ENCODE measurements at regions not wholly inside any gene's neighbourhood (a gene's known extent, or its start where the extent isn't known, plus 50 kb on each side); places are given as distances from the start of the nearest gene placed in this dataset.

DNA sequence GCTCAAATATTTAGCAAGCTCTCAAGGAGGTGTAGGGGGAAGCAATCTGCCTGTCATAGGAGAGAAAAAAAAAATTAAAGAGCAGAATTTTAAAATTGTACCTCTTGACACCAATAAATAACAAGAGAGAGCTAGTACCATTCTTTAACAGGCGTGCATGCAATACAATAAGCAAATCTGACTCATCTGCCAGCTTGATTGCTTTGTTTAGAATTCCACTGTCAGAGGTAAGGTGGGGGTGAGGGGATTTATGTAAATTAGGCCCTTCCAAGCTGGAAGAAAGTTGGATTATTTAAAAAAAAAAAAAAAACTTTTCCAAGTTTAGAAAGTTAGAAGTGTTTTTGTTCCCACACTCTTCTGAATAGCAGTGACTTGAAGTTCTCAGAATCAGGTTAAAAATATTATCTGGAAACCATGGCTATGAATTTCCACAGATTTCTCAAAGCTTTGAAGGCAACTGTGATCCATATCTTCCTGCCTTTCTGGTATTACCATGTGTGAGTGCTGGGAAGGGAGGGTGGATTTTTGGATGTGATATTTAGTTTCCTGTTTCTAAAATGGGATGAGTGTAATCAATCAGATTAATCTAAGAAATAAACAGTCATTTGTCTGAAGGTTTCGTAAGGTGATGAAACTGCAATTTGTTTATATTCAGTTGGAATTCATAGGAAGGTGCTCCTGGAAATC lies 477.5 kb downstream of the TLE4 start:
- ChIA-PET RAD21 (ENCODE audit: unreplicated experiment) (no interaction called here), POLR2A (no interaction called here), CTCF (interaction anchor here (0.8 kb wide), 1 partner anchor 16 kb away, joined by 3 read pairs; no protein-coding TSS in a partner anchor), SMC1A (ENCODE audit: uncharacterized antibody, unreplicated experiment) (interaction anchor here (1.2 kb wide), 1 partner anchor 12 kb away, joined by 3 read pairs; no protein-coding TSS in a partner anchor)
- Histone ChIP-seq H3K4me3 (no peak overlapping the region), H3K9me3 (replicated peaks; ENCODE audit: control insufficient read depth, insufficient read depth, low read length) (no peaks in the 10 kb centered on the region), H3K27ac (ENCODE audit: control insufficient read depth, insufficient read depth) (no peak overlapping the region), H3K27me3 (replicated peaks in 1 of 2; ENCODE audit: control insufficient read depth in 2 of 2, insufficient read depth in 2 of 2, low read length in 1 of 2) (no peaks in the 10 kb centered on the region), H3K4me2 (ENCODE audit: control insufficient read depth, insufficient read depth) (no peak overlapping the region), H2AFZ (ENCODE audit: control insufficient read depth, low read depth, low read length) (no peak overlapping the region), H3K36me3 (ENCODE audit: control insufficient read depth in 2 of 2, insufficient read depth in 2 of 2, low read length in 1 of 2) (no peaks in the 10 kb centered on the region), H3K4me1 (ENCODE audit: control insufficient read depth, insufficient read depth, low read length) (no peaks in the 10 kb centered on the region), H3K9ac (ENCODE audit: control insufficient read depth, insufficient read depth, low read length) (no peak overlapping the region), H4K20me1 (ENCODE audit: control insufficient read depth, insufficient read depth) (no peaks in the 10 kb centered on the region), H3K79me2 (ENCODE audit: control insufficient read depth, insufficient read depth, low read length) (no peaks in the 10 kb centered on the region)
- intact Hi-C loops (cut with micrococcal nuclease; ENCODE audit: unreplicated experiment), result no loop called here
- in situ Hi-C loops (cut with MboI), result no loop called here
- no TSS peak for BruUV-seq (replicated peaks)
- ATAC-seq (no peak), FAIRE-seq (no peak), DNase-seq (ENCODE audit: low read depth, low spot score) (no peak)
- TF ChIP-seq SMAD5 (IDR thresholded peaks at IDR 0.05; ENCODE audit: low read depth), result no peak
- no peak for TF ChIP-seq IRF4 (IDR thresholded peaks at IDR 0.05; ENCODE audit: low read depth, low read length)
- no peak for TF ChIP-seq ZNF274 (IDR thresholded peaks at IDR 0.05; ENCODE audit: insufficient read depth, insufficient read length)
- TF ChIP-seq NR2C1 (IDR thresholded peaks at IDR 0.05), result no peak
- TF ChIP-seq, protein P1, sequence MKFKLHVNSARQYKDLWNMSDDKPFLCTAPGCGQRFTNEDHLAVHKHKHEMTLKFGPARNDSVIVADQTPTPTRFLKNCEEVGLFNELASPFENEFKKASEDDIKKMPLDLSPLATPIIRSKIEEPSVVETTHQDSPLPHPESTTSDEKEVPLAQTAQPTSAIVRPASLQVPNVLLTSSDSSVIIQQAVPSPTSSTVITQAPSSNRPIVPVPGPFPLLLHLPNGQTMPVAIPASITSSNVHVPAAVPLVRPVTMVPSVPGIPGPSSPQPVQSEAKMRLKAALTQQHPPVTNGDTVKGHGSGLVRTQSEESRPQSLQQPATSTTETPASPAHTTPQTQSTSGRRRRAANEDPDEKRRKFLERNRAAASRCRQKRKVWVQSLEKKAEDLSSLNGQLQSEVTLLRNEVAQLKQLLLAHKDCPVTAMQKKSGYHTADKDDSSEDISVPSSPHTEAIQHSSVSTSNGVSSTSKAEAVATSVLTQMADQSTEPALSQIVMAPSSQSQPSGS (IDR thresholded peaks at IDR 0.05; ENCODE audit: low read length), result no peak
- TF ChIP-seq, protein P2, sequence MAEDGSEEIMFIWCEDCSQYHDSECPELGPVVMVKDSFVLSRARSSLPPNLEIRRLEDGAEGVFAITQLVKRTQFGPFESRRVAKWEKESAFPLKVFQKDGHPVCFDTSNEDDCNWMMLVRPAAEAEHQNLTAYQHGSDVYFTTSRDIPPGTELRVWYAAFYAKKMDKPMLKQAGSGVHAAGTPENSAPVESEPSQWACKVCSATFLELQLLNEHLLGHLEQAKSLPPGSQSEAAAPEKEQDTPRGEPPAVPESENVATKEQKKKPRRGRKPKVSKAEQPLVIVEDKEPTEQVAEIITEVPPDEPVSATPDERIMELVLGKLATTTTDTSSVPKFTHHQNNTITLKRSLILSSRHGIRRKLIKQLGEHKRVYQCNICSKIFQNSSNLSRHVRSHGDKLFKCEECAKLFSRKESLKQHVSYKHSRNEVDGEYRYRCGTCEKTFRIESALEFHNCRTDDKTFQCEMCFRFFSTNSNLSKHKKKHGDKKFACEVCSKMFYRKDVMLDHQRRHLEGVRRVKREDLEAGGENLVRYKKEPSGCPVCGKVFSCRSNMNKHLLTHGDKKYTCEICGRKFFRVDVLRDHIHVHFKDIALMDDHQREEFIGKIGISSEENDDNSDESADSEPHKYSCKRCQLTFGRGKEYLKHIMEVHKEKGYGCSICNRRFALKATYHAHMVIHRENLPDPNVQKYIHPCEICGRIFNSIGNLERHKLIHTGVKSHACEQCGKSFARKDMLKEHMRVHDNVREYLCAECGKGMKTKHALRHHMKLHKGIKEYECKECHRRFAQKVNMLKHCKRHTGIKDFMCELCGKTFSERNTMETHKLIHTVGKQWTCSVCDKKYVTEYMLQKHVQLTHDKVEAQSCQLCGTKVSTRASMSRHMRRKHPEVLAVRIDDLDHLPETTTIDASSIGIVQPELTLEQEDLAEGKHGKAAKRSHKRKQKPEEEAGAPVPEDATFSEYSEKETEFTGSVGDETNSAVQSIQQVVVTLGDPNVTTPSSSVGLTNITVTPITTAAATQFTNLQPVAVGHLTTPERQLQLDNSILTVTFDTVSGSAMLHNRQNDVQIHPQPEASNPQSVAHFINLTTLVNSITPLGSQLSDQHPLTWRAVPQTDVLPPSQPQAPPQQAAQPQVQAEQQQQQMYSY (CRISPR knock-in tag; IDR thresholded peaks at IDR 0.05), result no peak
- no peak for TF ChIP-seq MEF2B (IDR thresholded peaks at IDR 0.05; ENCODE audit: partially characterized antibody, poor library complexity, severe bottlenecking)
- TF ChIP-seq KDM1A (IDR thresholded peaks at IDR 0.05; ENCODE audit: borderline replicate concordance), result no peak
- no peak for TF ChIP-seq PAX8 (IDR thresholded peaks at IDR 0.05)
- TF ChIP-seq, protein P3, sequence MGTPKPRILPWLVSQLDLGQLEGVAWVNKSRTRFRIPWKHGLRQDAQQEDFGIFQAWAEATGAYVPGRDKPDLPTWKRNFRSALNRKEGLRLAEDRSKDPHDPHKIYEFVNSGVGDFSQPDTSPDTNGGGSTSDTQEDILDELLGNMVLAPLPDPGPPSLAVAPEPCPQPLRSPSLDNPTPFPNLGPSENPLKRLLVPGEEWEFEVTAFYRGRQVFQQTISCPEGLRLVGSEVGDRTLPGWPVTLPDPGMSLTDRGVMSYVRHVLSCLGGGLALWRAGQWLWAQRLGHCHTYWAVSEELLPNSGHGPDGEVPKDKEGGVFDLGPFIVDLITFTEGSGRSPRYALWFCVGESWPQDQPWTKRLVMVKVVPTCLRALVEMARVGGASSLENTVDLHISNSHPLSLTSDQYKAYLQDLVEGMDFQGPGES (IDR thresholded peaks at IDR 0.05), result no peak
- TF ChIP-seq, protein P4, sequence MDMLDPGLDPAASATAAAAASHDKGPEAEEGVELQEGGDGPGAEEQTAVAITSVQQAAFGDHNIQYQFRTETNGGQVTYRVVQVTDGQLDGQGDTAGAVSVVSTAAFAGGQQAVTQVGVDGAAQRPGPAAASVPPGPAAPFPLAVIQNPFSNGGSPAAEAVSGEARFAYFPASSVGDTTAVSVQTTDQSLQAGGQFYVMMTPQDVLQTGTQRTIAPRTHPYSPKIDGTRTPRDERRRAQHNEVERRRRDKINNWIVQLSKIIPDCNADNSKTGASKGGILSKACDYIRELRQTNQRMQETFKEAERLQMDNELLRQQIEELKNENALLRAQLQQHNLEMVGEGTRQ (IDR thresholded peaks at IDR 0.05; ENCODE audit: borderline replicate concordance, low read depth, low read length), result no peak
- no peak for TF ChIP-seq POLR2A (IDR thresholded peaks at IDR 0.05; ENCODE audit: low read depth, low read length)
- TF ChIP-seq, protein P5, sequence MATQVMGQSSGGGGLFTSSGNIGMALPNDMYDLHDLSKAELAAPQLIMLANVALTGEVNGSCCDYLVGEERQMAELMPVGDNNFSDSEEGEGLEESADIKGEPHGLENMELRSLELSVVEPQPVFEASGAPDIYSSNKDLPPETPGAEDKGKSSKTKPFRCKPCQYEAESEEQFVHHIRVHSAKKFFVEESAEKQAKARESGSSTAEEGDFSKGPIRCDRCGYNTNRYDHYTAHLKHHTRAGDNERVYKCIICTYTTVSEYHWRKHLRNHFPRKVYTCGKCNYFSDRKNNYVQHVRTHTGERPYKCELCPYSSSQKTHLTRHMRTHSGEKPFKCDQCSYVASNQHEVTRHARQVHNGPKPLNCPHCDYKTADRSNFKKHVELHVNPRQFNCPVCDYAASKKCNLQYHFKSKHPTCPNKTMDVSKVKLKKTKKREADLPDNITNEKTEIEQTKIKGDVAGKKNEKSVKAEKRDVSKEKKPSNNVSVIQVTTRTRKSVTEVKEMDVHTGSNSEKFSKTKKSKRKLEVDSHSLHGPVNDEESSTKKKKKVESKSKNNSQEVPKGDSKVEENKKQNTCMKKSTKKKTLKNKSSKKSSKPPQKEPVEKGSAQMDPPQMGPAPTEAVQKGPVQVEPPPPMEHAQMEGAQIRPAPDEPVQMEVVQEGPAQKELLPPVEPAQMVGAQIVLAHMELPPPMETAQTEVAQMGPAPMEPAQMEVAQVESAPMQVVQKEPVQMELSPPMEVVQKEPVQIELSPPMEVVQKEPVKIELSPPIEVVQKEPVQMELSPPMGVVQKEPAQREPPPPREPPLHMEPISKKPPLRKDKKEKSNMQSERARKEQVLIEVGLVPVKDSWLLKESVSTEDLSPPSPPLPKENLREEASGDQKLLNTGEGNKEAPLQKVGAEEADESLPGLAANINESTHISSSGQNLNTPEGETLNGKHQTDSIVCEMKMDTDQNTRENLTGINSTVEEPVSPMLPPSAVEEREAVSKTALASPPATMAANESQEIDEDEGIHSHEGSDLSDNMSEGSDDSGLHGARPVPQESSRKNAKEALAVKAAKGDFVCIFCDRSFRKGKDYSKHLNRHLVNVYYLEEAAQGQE (IDR thresholded peaks at IDR 0.05; ENCODE audit: low read depth, low read length), result no peak
- WGBS (ENCODE audit: insufficient coverage, insufficient replicate concordance, low lambda C conversion rate, missing lambda C conversion rate), result 0% methylated on average over 2 of the region's 2 CpGs

Measured in GM12878 (cell line).